ENCODE measurements at regions not wholly inside any gene's neighbourhood (a gene's known extent, or its start where the extent isn't known, plus 50 kb on each side); places are given as distances from the start of the nearest gene placed in this dataset.
"Not testable (repeated sequence)": the region's sequence is repeated elsewhere in the genome, so short reads cannot be mapped to it uniquely, and the experiment has no call there.

DNA sequence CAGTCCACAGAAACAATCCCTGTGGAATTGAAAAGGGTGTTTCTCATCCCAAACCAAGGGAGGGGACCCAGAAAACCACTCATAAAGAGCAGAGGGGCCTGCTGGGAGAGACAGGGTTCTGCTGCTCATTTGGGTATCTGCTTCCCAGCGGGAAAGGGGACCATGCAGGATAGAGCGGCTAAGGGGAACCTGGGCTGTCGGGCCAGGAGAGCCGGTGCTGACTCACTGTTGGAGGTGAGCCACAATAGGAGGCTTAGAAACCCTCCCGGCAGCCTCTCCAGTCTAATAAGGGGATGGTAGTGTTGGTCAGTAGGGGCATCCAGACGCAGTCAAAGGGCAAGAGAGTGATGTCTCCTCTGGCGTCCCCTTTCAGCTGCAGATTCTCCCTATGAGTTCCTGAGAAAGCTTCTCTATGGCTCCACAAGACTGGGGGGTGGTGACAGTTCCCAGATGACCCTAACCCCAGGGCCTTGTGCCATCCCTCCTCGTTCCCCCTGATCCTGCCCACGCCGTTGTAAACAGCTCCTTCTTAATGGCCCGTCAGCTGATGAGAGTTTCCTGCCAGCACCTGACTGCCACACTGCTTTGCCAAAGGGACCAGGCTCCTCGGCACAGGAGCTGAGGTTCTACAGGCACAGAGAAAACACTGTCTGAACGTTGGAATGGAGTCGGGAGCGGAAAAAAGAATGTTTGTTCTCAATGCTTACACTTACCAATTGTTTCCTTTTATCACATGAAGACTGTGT, 646.1 kb upstream of the DEFB115 start:
- TF ChIP-seq, protein P1, sequence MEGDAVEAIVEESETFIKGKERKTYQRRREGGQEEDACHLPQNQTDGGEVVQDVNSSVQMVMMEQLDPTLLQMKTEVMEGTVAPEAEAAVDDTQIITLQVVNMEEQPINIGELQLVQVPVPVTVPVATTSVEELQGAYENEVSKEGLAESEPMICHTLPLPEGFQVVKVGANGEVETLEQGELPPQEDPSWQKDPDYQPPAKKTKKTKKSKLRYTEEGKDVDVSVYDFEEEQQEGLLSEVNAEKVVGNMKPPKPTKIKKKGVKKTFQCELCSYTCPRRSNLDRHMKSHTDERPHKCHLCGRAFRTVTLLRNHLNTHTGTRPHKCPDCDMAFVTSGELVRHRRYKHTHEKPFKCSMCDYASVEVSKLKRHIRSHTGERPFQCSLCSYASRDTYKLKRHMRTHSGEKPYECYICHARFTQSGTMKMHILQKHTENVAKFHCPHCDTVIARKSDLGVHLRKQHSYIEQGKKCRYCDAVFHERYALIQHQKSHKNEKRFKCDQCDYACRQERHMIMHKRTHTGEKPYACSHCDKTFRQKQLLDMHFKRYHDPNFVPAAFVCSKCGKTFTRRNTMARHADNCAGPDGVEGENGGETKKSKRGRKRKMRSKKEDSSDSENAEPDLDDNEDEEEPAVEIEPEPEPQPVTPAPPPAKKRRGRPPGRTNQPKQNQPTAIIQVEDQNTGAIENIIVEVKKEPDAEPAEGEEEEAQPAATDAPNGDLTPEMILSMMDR (conservative IDR thresholded peaks at IDR 0.05; ENCODE audit: low read depth, low read length) = no peak
- no peak overlapping the region for H3K4me3 ChIP-seq (ENCODE audit: low read depth, low read length)
- no peak for DNase-seq (ENCODE audit: low read depth)

DNA sequence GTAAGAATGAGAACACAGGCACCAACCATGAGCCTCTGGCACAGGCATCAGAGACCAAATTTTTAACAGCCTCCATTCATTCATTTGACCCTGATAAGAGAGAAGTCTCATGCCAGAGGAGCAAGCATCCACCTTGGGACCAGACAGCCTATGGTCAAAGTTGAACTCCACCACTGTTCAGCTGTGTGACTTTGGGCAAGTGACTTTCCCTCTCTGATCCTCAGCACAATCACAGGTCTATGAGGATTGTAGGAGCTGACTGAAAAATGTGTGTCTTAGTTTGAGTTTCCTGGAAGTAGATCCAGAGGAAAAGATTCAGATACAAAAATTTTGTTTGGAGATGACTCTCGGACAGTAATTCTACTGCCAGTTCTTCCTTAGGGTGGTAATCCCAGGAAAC, 645.1 kb upstream of the DEFB115 start:
- H3K4me3 ChIP-seq (ENCODE audit: low read depth, low read length) = no peak overlapping the region
- TF ChIP-seq, protein P1 (conservative IDR thresholded peaks at IDR 0.05; ENCODE audit: low read depth, low read length) = no peak
- DNase-seq (ENCODE audit: low read depth) = no peak

DNA sequence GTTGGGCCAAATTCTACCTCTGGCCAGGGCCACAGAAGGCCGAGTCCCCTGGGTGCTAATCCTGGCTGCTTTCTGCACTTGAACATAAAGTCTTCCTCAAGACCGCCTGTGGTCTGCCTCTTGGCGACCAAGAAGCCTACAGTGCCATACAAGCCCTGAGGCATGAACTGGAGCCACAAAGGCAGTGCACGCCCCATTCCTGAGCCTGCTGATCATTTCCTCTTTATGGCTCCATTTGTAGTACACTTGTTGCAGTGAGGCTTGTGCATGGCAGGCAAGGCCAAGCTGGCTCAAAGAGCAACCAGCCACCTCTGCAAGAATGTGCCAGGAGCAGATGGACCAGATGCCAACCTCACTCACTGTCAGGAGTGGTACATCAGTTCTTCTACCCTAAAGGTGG, 636.1 kb upstream of the DEFB115 start:
- not testable (repeated sequence) for H3K4me3 ChIP-seq (ENCODE audit: low read depth, low read length); DNase-seq (ENCODE audit: low read depth)

DNA sequence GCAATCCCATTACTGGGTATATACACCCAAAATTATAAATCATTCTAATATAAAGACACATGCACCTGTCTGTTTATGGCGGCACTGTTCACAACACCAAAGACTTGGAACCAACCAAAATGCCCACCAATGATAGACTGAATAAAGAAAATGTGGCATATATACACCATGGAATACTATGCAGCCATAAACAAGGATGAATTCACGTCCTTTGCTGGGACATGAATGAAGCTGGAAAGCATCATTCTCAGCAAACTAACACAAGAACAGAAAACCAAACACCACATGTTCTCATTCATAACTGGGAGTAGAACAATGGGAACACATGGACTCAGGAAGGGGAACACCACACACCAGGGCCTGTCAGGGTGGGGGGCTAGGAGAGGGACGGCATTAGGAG, 633.2 kb upstream of the DEFB115 start:
- H3K4me3 ChIP-seq (ENCODE audit: low read depth, low read length); DNase-seq (ENCODE audit: low read depth): not testable (repeated sequence)

DNA sequence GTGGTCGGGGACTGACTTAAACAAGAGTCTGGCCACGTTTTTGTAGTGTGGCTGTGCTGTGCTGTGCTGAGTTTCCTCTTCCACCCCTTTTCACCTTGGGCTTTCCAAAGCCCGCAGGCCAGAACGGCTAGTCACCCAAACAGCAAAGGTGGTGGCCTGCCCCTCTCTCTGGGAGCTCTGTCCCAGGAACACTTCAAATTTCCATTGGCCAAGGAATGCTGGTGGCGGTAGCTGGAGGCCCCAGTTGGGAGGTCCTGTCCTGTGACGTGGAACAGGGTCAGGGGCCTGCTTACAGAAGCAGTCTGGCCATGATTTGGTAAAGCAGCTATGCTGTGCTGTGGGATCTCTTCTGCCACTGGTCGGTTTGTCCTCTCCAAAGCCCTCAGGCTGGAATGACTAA, 628.1 kb upstream of the DEFB115 start:
- H3K4me3 ChIP-seq (ENCODE audit: low read depth, low read length); DNase-seq (ENCODE audit: low read depth): not testable (repeated sequence)

DNA sequence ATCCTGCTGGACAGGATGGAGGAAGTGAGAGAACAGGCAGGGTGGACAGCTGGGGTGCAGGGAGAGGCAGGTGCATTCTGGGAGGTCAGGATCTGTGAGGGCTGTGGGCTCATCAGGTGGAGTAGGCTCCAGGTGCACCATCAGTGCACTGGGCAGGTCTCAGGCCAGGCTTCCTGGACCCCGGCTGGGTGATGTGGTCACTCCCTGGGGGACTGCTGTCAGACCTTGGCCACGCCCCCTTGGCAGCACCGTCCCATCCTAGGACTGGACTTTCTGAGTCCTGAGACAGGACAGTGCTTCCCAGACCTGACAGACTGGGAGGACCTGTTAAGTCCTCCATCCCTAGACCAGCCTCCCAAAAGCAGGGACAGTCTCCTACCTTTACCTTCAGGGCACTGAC, 626.7 kb upstream of the DEFB115 start:
- TF ChIP-seq, protein P1 (conservative IDR thresholded peaks at IDR 0.05; ENCODE audit: low read depth, low read length) = no peak
- DNase-seq (ENCODE audit: low read depth) = no peak
- no peak overlapping the region for H3K4me3 ChIP-seq (ENCODE audit: low read depth, low read length)

DNA sequence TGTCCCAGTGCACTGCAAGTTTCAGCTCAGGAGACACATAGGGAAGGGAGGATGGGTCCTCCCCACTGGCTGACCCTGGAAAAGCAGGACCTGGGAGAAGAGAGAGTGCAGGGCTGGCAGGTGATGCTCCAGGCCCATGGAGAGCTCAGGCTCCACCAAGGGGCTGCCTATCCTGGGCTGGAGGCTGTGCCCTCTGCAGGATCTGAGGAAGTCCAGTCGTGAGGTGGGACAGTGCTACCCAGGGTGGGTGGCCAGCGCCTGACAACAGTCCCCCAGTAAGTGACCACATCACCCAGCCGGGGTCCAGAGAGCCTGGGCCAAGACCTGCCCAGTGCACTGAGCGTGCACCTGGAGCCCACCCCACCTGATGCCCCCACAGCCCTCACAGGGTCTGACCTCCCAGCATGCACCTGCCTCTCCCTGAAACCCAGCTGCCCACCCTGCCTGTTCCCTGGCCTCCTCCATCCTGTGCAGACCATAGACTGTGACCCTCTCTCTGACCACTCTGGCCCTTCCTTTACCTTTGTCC, 626.1 kb upstream of the DEFB115 start:
- H3K4me3 ChIP-seq (ENCODE audit: low read depth, low read length); DNase-seq (ENCODE audit: low read depth): not testable (repeated sequence)

DNA sequence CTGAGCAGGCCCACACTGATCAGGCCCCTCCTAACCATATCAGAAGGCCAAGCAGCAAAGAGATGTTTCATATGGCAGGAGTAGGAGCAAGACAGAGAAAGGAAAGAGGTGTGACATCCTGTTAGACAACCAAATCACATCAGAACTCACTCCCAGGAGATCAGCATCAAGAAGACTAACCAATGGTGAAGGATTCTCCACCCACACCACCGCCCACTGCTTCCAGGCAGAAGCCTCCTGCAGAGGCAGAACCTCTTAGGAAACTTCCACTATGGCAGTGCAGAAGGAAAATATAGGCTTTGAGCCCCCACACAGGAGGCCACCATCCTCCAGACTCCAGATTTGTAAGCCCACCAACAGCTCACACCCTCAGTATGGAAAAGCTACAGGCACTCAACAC, 624.7 kb upstream of the DEFB115 start:
- DNase-seq (ENCODE audit: low read depth); H3K4me3 ChIP-seq (ENCODE audit: low read depth, low read length): not testable (repeated sequence)

DNA sequence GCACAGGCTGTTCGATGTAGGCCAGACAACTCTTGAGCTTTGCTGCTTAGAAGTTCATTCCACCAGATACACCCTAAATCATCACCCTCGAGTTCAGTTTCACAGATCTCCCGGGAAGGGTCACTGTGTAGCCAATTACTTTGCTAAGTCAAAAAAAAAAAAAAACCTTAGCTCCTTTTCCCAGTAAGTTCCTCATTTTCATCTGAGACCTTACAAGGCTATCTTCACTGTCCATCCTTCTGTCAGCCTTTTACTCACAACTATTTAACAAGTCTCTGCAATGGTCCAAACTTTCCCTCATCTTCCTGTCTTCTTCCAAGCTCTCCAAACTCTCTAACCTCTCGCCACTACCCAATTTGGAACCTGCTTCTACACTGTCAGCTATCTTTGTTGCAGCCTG, 615.9 kb upstream of the DEFB115 start:
- DNase-seq (ENCODE audit: low read depth); H3K4me3 ChIP-seq (ENCODE audit: low read depth, low read length): not testable (repeated sequence)

DNA sequence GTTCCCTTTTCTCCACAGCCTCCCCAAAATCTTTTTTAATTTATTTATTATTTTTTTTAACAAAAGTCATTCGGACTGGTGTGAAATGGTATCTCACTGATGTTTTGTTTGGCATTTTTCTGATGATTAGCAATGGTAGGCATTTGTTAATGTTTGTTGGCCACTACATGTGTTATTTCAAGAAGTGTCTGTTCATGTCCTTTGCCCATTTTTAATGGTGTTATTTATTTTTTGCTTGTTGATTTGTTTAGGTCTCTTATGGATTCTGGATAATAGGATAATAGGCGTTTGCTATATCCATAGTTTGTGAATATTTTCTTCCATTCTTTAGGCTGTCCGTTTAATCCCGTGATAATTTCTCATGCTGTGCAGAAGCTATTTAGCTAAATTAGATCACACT, 596.5 kb upstream of the DEFB115 start:
- not testable (repeated sequence) for H3K4me3 ChIP-seq (ENCODE audit: low read depth, low read length); DNase-seq (ENCODE audit: low read depth)

DNA sequence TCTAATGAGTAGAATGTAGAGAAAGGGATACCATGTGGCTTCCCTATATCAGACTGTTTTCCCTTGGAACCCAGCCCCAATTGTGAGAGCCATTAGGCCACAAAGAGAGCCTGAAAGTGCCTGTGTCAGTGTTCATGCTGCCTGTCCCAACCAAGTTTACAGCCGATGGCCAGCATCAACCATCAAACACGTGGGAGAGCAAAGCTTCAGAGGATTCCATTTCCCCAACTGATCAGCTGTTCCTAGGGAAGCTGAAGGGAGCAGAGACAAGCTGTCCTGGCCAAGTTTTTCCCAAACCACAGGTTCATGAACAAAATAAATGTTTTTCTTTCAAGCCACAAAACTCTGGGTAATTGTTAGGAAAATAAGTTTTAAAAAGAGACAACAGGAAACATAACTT, 589.0 kb upstream of the DEFB115 start:
- H3K4me3 ChIP-seq (ENCODE audit: low read depth, low read length); DNase-seq (ENCODE audit: low read depth): not testable (repeated sequence)

DNA sequence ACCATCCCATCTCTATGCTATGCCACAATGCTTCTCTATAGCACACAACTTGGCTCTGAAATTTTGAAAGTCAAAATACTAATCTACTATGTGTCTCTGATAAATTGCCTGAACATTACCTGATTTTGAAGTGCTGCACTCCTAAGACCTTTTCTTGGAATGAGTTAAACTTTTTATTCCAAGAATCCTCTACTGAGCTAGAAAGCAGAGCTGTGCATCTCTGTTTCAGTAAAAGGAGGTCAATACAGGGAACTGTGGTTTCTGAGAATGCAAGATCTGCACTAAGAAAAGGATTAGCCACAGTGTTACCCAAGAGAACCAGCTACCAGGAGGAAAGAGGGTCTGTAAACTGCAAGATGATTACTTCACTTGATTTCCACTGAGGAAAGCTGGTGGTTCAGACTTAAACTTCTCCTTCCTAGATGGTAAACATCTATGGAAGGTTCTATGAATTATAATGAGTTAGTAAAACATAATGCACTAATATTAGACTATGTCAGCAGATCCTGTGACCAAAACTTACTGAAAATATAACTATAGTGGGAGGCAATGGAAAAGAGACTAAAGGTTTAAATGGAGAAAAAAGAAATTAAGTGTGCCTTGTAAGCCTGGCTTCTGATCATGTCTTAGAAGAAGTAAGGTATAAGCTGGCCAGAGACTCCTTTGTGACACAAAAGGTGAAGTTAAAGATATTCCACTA, 588.0 kb upstream of the DEFB115 start:
- H3K4me3 ChIP-seq (ENCODE audit: low read depth, low read length); DNase-seq (ENCODE audit: low read depth): not testable (repeated sequence)

DNA sequence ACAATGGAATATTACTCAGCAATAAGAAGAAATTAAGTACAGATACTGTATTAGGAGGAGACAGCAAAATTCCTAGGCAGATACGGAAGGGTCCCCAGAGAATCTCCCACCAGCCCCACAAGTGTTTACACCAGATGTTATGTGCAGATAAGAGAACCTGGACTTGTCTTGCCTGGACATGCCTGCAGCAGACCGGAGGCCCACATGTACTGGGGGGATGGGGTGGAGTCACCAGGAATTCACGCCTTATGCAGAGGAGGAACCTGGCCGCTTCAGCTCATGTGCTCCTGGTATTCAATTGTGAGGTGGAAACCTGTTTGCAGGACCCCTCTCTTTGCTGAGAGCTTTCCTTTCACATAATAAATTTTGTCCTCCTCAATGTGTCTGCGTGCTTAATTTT, 586.3 kb upstream of the DEFB115 start:
- DNase-seq (ENCODE audit: low read depth); H3K4me3 ChIP-seq (ENCODE audit: low read depth, low read length): not testable (repeated sequence)

DNA sequence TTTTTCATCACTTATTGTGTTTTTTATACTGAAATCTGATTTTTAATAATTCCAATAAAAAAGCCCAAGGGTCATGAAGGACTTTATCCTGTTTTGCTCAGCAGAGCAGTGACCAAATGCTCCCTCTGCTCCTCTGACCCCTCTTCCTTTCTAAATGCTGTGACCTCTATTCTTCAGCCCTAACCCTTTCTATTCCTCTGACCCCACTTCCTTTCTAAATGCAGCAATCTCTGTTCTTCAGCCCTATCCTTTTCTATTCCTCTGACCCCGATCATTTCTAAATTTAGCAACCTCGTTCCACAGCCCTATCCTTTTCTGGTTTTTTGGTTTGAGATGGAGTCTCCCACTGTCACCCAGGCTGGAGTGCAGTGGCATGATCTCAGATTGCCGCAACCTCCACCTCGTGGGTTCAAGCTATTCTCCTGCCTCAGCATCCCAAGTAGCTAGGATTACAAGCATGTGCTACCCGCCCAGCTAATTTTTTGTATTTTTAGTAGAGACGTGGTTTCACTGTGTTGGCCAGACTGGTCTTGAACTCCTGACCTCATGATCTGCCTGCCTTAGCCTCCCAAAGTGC, 581.4 kb upstream of the DEFB115 start:
- H3K4me3 ChIP-seq (ENCODE audit: low read depth, low read length); DNase-seq (ENCODE audit: low read depth): not testable (repeated sequence)

DNA sequence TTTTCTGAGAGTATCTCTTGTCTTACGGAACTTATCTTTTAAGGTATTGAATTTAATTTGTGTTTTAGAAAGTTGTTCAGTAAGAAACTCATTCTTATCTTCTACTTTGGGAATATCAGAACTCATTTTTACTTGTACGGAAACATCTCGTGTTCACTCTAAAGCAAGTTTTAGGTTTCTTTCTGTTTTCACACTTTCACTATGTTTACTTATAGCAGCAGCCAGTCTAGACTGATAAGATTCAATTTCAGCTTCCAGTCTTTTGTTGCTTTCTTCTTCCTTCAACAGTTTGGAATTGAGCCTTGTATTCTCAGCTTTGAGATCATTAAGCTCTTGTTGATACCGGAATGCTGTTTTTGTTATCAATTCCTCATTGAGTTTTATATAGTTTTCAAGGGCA, 575.2 kb upstream of the DEFB115 start:
- DNase-seq (ENCODE audit: low read depth); H3K4me3 ChIP-seq (ENCODE audit: low read depth, low read length): not testable (repeated sequence)
